ENCODE measurements at regions not wholly inside any gene's neighbourhood (a gene's known extent, or its start where the extent isn't known, plus 50 kb on each side); places are given as distances from the start of the nearest gene placed in this dataset.

GRCh38 chr20:58011947-58012610 is 216.4 kb downstream of the ANKRD60 start:
- no peak for DNase-seq

DNA sequence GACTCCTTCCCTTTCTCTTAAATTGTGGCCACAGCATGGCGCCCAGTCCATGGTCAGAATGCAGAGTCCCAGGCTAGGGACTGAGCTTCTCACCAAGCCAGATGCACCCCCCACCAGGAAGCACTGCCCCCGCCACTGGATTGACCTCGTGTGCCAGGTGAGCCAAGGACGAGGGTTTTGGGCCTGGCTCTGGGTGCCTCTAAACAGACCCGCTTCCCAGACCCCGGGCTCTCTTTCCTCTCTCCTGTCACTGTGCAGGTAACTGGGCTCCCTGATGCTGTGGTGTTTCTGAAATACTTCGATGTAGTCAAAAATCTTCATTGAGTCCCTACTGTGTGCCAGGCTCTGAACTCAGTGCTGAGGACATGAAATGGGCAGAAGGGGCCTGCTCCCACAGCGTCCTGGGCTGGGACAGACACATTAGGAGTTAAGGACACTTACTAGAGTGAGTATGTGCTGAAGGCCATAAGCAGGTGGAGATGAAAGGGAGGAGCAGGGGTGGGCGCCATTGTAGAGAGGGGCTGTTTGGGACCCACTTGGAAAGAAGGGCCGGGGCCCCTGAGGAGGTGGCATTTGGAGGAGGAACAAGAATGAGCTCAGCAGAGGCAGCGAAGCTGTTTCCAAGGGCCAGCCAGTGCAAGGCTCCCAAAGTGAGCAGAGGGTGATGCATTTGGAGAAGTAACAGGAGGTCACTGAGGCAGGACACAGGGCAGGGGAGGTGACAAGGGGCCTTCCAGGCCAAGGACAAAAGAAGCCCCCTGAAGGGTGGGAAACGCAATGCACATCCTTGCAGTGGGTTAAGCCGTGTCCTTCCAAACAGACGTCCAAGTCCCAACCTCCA is 217.1 kb downstream of the ANKRD60 start:
- no peak for DNase-seq

DNA sequence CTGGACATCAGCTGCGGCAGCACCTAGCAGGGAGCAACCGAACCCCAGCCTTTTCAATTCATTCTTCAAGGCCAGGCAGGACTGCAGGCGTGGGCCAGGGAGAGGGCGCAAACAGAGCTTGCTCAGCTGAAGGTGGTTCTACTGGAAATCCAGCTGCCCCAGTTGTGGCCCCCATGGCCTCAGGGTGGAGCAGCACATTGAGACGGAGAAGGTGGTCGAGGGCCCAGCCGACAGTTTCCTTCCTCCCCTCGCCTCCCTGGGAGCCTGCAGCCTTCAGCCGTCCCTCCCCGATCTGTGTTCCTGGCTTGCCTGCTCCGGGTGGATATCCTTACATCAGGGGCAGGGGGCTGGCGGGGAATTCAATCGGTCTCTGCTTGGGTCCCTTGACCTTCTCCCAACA is 217.8 kb downstream of the ANKRD60 start:
- DNase-seq: no peak

- DNase-seq: no peak
Observed at GRCh38 chr20:58010186-58010585, 218.3 kb downstream of the ANKRD60 start.

GRCh38 chr20:58008866-58009265 is 219.6 kb downstream of the ANKRD60 start:
- DNase-seq: no peak

DNA sequence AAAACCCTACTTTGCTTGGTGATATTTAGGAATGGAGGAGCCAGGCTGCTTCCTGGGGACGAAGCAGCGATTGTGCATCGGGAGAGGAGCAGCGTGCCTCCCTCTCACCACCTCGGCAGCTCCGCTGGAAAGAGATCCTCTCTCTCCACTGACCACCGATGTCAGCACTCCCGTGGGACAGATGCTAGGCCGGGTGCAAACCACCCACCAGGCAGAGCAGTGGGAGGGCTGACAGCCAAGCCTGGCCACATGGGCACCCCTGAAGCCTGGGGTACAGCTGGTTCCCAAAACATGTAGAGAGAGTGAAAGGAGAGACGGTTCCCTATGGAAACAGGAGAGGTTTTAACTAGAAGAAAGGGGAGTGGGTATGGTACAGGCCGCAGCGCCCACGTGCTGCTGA is 220.0 kb downstream of the ANKRD60 start:
- DNase-seq: no peak

DNA sequence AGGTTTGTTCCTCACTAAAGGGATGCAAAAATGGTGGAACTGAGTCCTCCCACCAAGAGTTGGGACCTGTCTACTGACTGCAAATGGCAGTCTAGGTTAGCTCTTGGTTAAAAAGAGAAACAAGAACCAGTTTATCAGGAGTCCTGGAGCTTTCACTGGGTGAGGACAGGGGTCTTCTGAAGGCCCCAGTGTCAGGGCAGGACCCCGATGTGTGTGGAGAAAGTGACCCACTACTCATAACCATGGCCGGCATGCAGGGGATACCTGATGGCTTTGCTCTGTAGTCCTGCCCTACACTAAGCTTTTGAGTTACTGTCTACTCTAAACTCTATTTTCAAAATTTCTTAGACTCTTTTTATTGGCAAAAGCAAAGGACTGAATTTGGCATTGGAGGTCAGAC is 220.5 kb downstream of the ANKRD60 start:
- no peak for DNase-seq

- no peak for DNase-seq
Observed at GRCh38 chr20:58006346-58007316, 221.8 kb downstream of the ANKRD60 start.

- no peak for DNase-seq
Observed at GRCh38 chr20:58005581-58006345, 222.7 kb downstream of the ANKRD60 start.

DNA sequence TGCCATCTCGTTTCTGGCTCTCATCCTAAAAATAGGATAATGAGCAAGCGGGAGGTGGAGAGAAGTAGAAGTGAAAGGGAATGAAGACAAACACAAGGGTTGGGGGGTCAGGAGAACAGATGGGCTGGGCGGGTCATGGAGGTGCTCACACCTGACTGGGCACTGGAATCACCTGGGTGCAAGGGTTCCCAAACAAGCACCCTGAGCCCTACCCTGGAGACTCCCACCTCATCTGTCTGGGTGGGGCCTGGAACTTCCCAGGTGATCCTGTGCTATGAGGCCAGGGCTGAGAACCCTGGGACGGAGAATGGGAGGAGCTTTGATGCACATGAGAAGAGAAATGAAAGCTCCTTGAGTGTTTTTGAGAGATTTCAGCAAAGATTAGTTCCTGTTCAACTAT is 223.6 kb downstream of the ANKRD60 start:
- DNase-seq: no peak

DNA sequence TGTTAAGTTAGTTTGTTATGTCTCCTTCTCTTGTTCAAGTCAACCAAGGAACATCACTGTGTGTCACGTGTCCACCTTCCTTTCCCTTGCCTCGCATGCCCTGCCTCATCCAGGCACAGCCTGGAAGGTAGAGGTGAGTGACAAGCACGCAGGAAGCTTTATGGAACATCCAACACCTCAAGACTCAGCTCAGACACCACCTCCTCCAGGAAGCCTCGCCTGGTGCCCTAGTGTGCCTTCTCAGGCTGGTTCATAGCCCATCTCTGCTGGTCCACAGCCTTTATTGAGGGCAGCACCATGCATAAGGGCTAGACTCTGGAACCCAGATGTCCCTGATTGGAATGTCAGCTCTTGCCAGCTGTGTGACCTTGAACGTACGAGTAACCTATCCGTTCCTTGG is 224.3 kb downstream of the ANKRD60 start:
- DNase-seq: no peak

DNA sequence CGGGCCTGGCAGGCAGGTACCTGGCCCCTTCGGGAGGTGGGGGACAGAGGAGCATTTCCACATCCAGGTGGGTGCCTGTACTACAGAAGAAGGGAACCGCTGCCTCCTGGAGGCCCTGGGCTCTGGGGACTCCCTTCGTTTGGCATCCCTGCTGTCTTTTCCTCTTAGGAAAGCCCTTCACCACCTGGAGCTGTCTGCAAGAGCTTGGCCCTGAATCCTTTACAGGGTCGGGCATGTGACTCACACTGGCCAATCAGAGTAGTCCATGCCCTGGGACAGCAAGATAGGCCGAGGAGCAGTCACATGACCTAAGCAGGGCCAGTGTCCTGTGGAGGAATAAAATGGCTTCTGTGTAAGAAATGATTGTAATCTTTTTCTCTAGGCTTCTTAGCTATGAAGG is 224.9 kb downstream of the ANKRD60 start:
- DNase-seq: no peak

DNA sequence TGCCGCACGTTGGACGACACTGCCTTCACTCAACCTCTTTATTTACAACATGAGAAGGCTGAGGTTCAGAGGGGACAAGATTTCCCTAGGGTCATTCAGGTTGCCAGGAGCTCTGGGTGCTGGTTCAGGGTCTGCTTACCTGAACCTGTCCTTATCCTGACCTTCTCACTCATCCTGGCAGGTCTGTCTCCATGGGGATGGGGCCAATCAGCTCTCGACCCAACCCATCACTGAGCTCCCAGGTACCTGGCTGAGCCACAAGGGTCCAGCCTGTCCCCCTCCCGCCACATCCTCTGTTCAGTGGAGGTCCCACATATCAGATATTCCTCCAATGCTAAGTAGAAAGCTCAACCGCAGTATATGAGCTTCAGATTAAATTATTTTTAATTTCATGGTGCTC is 225.6 kb downstream of the ANKRD60 start:
- DNase-seq: no peak

- DNase-seq: no peak
Observed at GRCh38 chr20:58001946-58002345, 226.5 kb downstream of the ANKRD60 start.

DNA sequence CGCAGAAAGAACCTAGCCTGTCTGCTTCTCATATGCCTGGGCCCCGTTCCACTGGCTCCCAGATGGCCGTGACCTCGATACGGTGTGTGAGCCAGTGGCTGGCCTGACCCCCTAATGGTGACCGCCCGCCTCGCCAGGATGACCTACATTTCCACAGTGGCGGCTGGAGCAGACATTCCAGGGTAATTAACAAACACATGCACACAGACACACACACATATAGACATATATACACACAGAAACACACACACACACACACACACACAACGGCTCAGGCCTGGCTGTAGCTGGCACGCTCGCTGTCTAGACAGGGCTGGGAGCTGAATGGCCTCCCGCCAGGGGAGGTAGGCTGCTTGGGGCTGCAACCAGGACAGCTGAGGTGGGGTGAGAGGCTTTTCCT is 227.1 kb downstream of the ANKRD60 start:
- no peak for DNase-seq

- DNase-seq: no peak
Observed at GRCh38 chr20:58000861-58001260, 227.6 kb downstream of the ANKRD60 start.

DNA sequence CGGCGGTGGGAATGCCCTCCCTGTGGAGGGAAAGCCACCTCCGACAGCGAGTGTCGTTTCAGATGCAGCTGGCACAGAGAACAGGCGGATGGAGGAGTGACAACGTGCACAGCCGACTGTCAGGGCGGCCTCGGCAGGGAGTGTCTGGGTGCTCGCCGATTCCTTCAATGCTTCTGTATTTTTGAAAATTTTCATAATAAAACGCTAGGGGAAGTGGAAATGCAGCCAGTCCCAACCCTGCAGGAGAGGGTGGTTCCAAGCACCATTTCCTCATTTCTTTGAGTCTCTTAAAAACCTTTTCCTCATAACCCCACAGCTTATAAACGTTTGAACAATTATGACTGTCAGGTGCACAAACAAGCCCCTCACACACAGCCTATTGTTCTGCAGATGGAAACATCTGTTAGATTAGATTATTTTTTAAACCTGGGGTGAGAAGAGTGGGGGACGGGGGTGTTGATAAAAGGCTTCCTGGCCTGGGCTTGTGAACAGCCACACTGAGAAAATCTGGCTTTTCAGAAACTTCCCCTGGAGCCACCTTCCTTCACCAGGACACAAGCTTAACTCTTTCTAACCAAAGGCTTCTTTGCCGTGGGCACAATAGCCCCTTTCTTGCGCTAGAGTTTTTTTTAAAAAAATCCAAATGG is 228.9 kb downstream of the ANKRD60 start:
- DNase-seq: no peak

DNA sequence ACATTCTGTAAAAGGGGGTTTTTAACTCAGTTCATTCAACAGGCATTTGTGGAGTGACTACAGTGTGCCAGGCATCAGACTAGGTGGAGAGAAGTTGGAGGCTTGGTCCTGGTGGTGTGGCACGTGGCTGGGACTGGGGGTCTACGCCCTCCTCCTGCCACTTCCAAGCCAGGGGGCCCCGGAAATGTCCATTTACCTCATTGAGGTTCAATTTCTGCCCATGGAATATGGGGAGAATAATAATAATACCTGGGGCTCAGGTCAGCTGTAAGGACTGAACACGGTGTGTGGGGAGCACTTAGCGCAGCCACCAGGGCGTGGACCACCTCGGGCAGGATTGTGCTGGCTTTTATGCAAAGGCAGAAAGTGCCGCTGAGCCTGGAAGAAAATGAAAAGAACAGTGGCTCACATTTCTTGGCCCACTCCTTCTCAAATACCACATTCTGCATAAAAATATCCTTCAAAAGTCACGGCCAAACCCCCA is 229.4 kb downstream of the ANKRD60 start:
- no peak for DNase-seq

DNA sequence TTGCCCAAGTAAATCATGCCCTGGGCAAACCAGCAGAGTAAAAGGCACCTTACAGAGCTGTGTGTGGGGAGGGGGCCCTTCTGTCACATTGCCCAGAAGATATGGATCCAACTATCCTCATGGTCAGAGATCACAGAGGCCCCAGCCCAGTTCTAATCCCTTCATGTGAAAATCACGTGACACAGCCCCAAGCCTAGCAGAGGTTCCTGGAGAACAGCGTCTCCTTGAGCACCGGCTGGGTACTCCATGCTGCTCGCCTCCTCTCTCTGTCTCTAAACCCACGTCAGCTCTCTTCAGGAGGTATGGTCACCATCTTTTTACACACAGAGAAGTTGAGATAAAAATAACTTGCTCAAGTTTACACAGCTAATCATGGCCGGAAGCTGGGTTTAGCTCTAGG is 230.2 kb downstream of the ANKRD60 start:
- no peak for DNase-seq

GRCh38 chr20:57996936-57997890 is 231.2 kb downstream of the ANKRD60 start:
- DNase-seq: no peak

DNA sequence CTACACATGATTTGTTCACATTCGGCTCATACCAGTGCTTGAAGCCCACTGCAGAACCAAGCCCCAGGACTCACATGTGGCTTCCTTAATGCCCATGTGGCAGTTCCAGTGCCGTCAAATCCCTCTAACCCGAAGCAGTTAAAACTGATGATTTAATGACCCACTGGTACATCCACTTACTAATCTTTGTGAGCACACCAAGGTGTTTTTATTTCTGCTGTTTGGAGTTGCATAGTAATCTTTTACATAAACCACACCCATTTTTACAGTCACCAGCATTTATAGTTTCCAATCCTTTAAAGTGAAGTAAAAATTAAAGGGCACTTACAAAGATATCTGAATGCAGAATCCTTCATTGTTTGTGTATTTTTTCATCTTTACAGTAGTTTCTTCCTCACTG is 232.0 kb downstream of the ANKRD60 start:
- DNase-seq: no peak

All from stimulated activated CD4-positive, alpha-beta T cell treated with anti-CD3 and anti-CD28 coated beads, Interleukin-1b, Interleukin-23, amount 100 ng/mL, for 48 hours (primary cell).